HepG2 (cell line): ENCODE measurements at regions not wholly inside any gene's neighbourhood (a gene's known extent, or its start where the extent isn't known, plus 50 kb on each side); places are given as distances from the start of the nearest gene placed in this dataset.

ENCODE experiments used
- ATAC-seq: fragments of 200-7000 bp; cut with Tn5 transposase; 3 replicates; pipeline ENCODE4 v1.9.1; 2020; ENCODE audit warnings: mild to moderate bottlenecking, moderate library complexity
- BruUV-seq: library from RNA; stranded (reverse); fragments of 400-500 nt; replicated peaks from 2 replicates; lab custom pipeline; 2021; lab: Mats Ljungman, UMichigan
- CTCF ChIA-PET: fragments of 300-600 bp; formaldehyde crosslinking; extraction: SDS; loops from one replicate; lab custom pipeline; 2021; ENCODE audit warnings: low total read pairs, inconsistent platforms, low intra/inter-chr PET ratio; lab: Yijun Ruan, JAX
- POLR2A ChIA-PET: fragments of 350-600 bp; sonication (Branson Sonifier 250); formaldehyde crosslinking; loops from one replicate; lab custom pipeline; 2020; ENCODE audit warnings: antibody characterized with exemption, inconsistent platforms; lab: Yijun Ruan, JAX
- DNase-seq: peaks from one replicate; pipeline ENCODE4 v3.0.0-alpha.2; 2015; ENCODE audit warnings: low spot score
- FAIRE-seq: peaks from 3 replicates; lab custom pipeline; 2011; peaks lifted over from hg19 to GRCh38; lab: Jason Lieb, UNC
- H2AFZ ChIP-seq: one replicate; pipeline ENCODE4 v1.6.1; 2011; ENCODE audit warnings: low read length, inconsistent platforms
- H3K27ac ChIP-seq: fragments of 300-600 bp; 3 replicates; pipeline ENCODE4 v1.8.0; 2011; ENCODE audit warnings: mixed run types, mild to moderate bottlenecking, mixed read lengths, low read length, inconsistent platforms; ENCODE audit not compliant: insufficient read depth; ENCODE audit errors: extremely low read length
- H3K27me3 ChIP-seq, 2 experiments: fragments of 200-600 bp in 1 of 2; 2 replicates in 1 of 2; 3 replicates in 1 of 2; pipeline versions ENCODE4 v1.6.0 to v1.8.0; 2011; ENCODE audit warnings: low read length in 2 of 2, mild to moderate bottlenecking in 2 of 2, moderate library complexity in 2 of 2, inconsistent platforms in 1 of 2; ENCODE audit not compliant: insufficient read depth in 2 of 2, control insufficient read depth in 1 of 2
- H3K36me3 ChIP-seq, 2 experiments: fragments of 200-600 bp in 1 of 2; replicated peaks in 1 of 2; 2 replicates in 1 of 2; 3 replicates in 1 of 2; pipeline versions ENCODE4 v1.5.1 to v1.8.0; 2011; ENCODE audit warnings: low read length in 2 of 2, inconsistent platforms in 1 of 2; ENCODE audit not compliant: insufficient read depth in 2 of 2, control insufficient read depth in 1 of 2
- H3K4me1 ChIP-seq: 2 replicates; pipeline ENCODE4 v1.5.1; 2012; ENCODE audit warnings: low read length, inconsistent platforms; ENCODE audit not compliant: insufficient read depth
- H3K4me2 ChIP-seq: 2 replicates; pipeline ENCODE4 v1.6.0; 2011; ENCODE audit warnings: low read depth, low read length, inconsistent platforms
- H3K4me3 ChIP-seq, 3 experiments: fragments of 200-600 bp in 1 of 3; sonication (generic), shearing (Covaris generic) in 1 of 3; replicated peaks in 1 of 3; 2 replicates each; pipeline ENCODE4 v1.5.1; 2011 to 2016; ENCODE audit warnings: low read length in 3 of 3, inconsistent platforms in 2 of 3, low read depth in 2 of 3, mild to moderate bottlenecking in 2 of 3, control low read depth in 1 of 3, mixed read lengths in 1 of 3; ENCODE audit not compliant: insufficient read depth in 1 of 3
- H3K79me2 ChIP-seq: one replicate; pipeline ENCODE4 v1.6.1; 2011; ENCODE audit warnings: low read length, inconsistent platforms; ENCODE audit not compliant: insufficient read depth
- H3K9ac ChIP-seq: 2 replicates; pipeline ENCODE4 v1.6.0; 2011; ENCODE audit warnings: mild to moderate bottlenecking, low read depth, low read length, inconsistent platforms; ENCODE audit not compliant: insufficient read depth
- H3K9me3 ChIP-seq: 2 replicates; pipeline ENCODE4 v1.5.1; 2012; ENCODE audit warnings: mild to moderate bottlenecking, low read length
- H4K20me1 ChIP-seq: 2 replicates; pipeline ENCODE4 v1.6.0; 2011; ENCODE audit warnings: inconsistent platforms, mild to moderate bottlenecking, low read length, moderate library complexity; ENCODE audit not compliant: insufficient read depth
- HOXA5 ChIP-seq: sonication (generic); formaldehyde crosslinking; IDR thresholded peaks from 2 replicates; pipeline ENCODE4 v1.4.0; 2020; ENCODE audit warnings: missing genetic modification reagents
- MEF2D ChIP-seq: sonication (generic); formaldehyde crosslinking; IDR thresholded peaks from 2 replicates; pipeline ENCODE4 v1.5.1; 2020; ENCODE audit warnings: mild to moderate bottlenecking, missing genetic modification reagents
- NFIC ChIP-seq: IDR thresholded peaks from 2 replicates; pipeline ENCODE4 v1.6.1; 2012; ENCODE audit warnings: mild to moderate bottlenecking, low read length, inconsistent platforms
- PITX1 ChIP-seq: sonication (generic); formaldehyde crosslinking; IDR thresholded peaks from 2 replicates; pipeline ENCODE4 v1.5.1; 2020; ENCODE audit warnings: mild to moderate bottlenecking, missing genetic modification reagents
- SETDB1 ChIP-seq: sonication (generic); formaldehyde crosslinking; IDR thresholded peaks from 2 replicates; pipeline ENCODE4 v1.5.1; 2020; ENCODE audit warnings: missing genetic modification reagents, mild to moderate bottlenecking, borderline replicate concordance
- SIN3A ChIP-seq: IDR thresholded peaks from 2 replicates; pipeline ENCODE4 v1.6.1; 2011; ENCODE audit warnings: low read depth, mild to moderate bottlenecking, control low read depth, low read length, borderline replicate concordance
- SNAI1 ChIP-seq: sonication (generic); formaldehyde crosslinking; IDR thresholded peaks from 2 replicates; pipeline ENCODE4 v1.5.0; 2020; ENCODE audit warnings: mild to moderate bottlenecking, missing genetic modification reagents, borderline replicate concordance
- ZFP36L1 ChIP-seq: sonication (generic); formaldehyde crosslinking; IDR thresholded peaks from 2 replicates; pipeline ENCODE4 v1.8.0; 2022; ENCODE audit warnings: mild to moderate bottlenecking, missing genetic modification reagents, moderate library complexity
- ZNF234 ChIP-seq: sonication (generic); formaldehyde crosslinking; conservative IDR thresholded peaks from 2 replicates; pipeline ENCODE4 v1.5.1; 2020; ENCODE audit warnings: mild to moderate bottlenecking, missing genetic modification reagents
- ZNF768 ChIP-seq: sonication (generic); formaldehyde crosslinking; IDR thresholded peaks from 2 replicates; pipeline ENCODE4 v1.4.0; 2020; ENCODE audit warnings: missing genetic modification reagents
- WGBS: methylation state at CpG from one replicate; pipeline ENCODE4 v1.1.6; 2017; ENCODE audit warnings: low lambda C conversion rate; 5-methylcytosine and 5-hydroxymethylcytosine counted together
- in situ Hi-C: cut with HindIII; loops from 2 replicates; pipeline ENCODE4 v1.10.0; 2017; ENCODE audit warnings: low pct_unique_long_range_greater_than_20kb; ENCODE audit not compliant: extremely low pct_ligation_motif_present
- intact Hi-C: fragments of 100-400 bp; cut with micrococcal nuclease; formaldehyde crosslinking; loops from one replicate; pipeline ENCODE4 v1.10.0; 2022; ENCODE audit not compliant: unreplicated experiment
- TF ChIP-seq, protein P1 (sequence below): sonication (generic); formaldehyde crosslinking; IDR thresholded peaks from 2 replicates; pipeline ENCODE4 v1.4.0; 2020; ENCODE audit warnings: mild to moderate bottlenecking, missing genetic modification reagents
- TF ChIP-seq, protein P2 (sequence below): sonication (generic); formaldehyde crosslinking; IDR thresholded peaks from 2 replicates; pipeline ENCODE4 v1.4.0; 2020; ENCODE audit warnings: mild to moderate bottlenecking, missing genetic modification reagents, borderline replicate concordance

DNA sequence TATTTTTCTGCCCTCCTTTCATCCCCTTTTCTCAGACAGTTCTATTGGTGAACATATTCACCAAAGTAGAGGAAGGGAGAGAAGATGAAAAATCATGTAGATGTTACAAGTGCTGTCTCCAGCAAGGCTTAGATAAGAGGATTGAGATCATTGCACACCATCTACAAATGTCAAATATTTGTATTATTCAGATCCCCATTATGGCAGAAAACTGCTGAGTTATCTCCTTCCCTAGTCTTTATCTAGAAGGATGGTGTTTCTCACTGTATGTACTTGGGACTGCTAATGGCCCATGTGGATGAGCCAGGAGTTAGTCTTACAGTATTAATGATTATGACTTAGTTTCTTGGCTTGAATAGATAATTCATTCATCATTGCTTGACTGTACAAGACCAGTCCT is 147.2 kb upstream of the EEPD1 start:
- CTCF ChIA-PET = no interaction called here
- BruUV-seq = no TSS peak

DNA sequence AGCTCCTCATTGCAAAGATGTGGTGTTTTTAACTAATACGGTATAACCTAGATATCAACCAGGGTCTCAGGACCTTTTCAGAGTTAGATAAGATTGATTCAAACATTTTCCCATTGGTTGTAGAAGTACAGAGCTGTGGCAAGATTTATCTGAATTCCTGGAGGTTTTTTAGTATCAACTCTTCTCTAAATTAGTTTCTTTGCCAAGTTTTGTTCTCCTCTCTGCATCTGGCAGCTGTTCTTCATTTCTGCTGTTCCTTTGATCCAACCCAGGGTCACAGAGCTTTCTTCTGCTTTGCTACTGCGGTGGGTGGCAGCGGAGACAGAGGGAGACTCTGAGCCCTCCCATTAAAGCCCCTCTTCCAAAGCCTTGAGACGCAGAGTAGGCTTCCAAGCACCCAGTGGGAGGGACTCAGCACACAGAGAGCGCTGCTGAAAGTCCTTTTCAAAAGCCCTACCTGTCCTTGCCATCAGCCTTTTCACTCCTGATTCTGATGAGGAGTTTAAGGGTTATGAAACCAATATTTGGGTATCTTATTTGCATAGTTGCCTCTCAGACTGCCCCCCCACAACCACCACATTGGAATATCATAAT is 146.3 kb upstream of the EEPD1 start:
- Histone ChIP-seq H3K4me1 (no peaks in the 10 kb centered on the region), H3K4me2 (no peak overlapping the region), H3K79me2 (no peaks in the 10 kb centered on the region), H3K27ac (no peak overlapping the region), H4K20me1 (no peaks in the 10 kb centered on the region), H3K27me3 (peaks cover 0 to 12% of the 10 kb centered on the region in 2 experiments; a peak in 2 of 5 replicates), H2AFZ (no peak overlapping the region), H3K36me3 (no peaks in the 10 kb centered on the region), H3K9ac (no peak overlapping the region), H3K9me3 (no peaks in the 10 kb centered on the region), H3K4me3 (no peak overlapping the region)
- ATAC-seq (no peak), FAIRE-seq (no peak), DNase-seq (no peak)
- in situ Hi-C loops (no loop called here), intact Hi-C loops (no loop called here)
- no peak for TF ChIP-seq SETDB1 (CRISPR knock-in tag)
- no peak for TF ChIP-seq ZNF234 (CRISPR knock-in tag)
- TF ChIP-seq, protein P1, sequence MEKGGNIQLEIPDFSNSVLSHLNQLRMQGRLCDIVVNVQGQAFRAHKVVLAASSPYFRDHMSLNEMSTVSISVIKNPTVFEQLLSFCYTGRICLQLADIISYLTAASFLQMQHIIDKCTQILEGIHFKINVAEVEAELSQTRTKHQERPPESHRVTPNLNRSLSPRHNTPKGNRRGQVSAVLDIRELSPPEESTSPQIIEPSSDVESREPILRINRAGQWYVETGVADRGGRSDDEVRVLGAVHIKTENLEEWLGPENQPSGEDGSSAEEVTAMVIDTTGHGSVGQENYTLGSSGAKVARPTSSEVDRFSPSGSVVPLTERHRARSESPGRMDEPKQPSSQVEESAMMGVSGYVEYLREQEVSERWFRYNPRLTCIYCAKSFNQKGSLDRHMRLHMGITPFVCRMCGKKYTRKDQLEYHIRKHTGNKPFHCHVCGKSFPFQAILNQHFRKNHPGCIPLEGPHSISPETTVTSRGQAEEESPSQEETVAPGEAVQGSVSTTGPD (CRISPR knock-in tag) = no peak
- TF ChIP-seq MEF2D (CRISPR knock-in tag) = no peak
- TF ChIP-seq PITX1 = no peak
- TF ChIP-seq HOXA5 = no peak
- TF ChIP-seq ZFP36L1 (CRISPR knock-in tag) = no peak
- TF ChIP-seq SIN3A = no peak
- no TSS peak for BruUV-seq
- WGBS = 53% methylated on average over 5 of the region's 5 CpGs
- POLR2A ChIA-PET = no interaction called here
- CTCF ChIA-PET = no interaction called here

More for the DNA sequence above, 147.2 kb upstream of the EEPD1 start:
- Histone ChIP-seq H3K9ac (no peak overlapping the region), H2AFZ (no peak overlapping the region), H3K4me3 (no peak overlapping the region), H3K27me3 (0 out of 5 replicates have a peak, but pooled peaks cover 0 to 4% of the 10 kb centered on the region in 2 experiments), H3K9me3 (no peaks in the 10 kb centered on the region), H3K4me2 (no peak overlapping the region), H3K79me2 (no peaks in the 10 kb centered on the region), H4K20me1 (no peaks in the 10 kb centered on the region), H3K27ac (no peak overlapping the region), H3K36me3 (no peaks in the 10 kb centered on the region), H3K4me1 (no peaks in the 10 kb centered on the region)
- DNase-seq (no peak), ATAC-seq (no peak), FAIRE-seq (no peak)
- POLR2A ChIA-PET = no interaction called here
- intact Hi-C loops (no loop called here), in situ Hi-C loops (no loop called here)
- TF ChIP-seq, protein P2, sequence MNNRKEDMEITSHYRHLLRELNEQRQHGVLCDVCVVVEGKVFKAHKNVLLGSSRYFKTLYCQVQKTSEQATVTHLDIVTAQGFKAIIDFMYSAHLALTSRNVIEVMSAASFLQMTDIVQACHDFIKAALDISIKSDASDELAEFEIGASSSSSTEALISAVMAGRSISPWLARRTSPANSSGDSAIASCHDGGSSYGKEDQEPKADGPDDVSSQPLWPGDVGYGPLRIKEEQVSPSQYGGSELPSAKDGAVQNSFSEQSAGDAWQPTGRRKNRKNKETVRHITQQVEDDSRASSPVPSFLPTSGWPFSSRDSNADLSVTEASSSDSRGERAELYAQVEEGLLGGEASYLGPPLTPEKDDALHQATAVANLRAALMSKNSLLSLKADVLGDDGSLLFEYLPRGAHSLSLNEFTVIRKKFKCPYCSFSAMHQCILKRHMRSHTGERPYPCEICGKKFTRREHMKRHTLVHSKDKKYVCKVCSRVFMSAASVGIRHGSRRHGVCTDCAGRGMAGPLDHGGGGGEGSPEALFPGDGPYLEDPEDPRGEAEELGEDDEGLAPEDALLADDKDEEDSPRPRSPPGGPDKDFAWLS (CRISPR knock-in tag) = no peak
- TF ChIP-seq ZNF768 (CRISPR knock-in tag) (no peak), SNAI1 (no peak), NFIC (no peak)
